Endometrium (tissue), 2 donors: ENCODE measurements at regions not wholly inside any gene's neighbourhood (a gene's known extent, or its start where the extent isn't known, plus 50 kb on each side); places are given as distances from the start of the nearest gene placed in this dataset.

Experiments used
- FAIRE-seq: peaks from 2 replicates; lab custom pipeline; 2012; peaks lifted over from hg19 to GRCh38; lab: Jason Lieb, UNC
- donor health status: control.
- donor health status: control.

- FAIRE-seq = no peak
Observed at GRCh38 chr6:153218184-153218792, 87.2 kb upstream of the RGS17 start.

- FAIRE-seq = no peak
Observed at GRCh38 chr6:153216789-153217188, 85.7 kb upstream of the RGS17 start.

GRCh38 chr6:153215242-153215641 is 84.2 kb upstream of the RGS17 start:
- no peak for FAIRE-seq

GRCh38 chr6:153214436-153214835 is 83.4 kb upstream of the RGS17 start:
- no peak for FAIRE-seq

DNA sequence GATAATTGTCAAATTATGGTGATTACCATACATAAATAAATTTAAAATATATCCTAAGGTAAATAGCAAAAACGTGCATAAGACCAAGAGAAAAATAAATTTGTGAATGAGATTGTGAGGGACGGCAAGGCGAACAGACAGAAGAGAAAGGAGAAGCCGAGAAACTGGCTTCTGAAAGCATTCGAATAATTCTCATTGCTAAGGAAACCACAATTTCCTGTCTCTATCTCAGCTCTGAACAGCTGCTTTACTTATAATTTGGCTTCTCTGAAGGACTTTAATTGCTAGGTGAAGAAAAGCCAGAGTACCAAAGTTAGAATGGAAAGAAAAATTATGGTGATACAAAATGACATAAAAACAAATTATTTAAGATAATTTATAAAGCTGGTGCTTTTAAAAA is 79.0 kb upstream of the RGS17 start:
- FAIRE-seq = no peak

DNA sequence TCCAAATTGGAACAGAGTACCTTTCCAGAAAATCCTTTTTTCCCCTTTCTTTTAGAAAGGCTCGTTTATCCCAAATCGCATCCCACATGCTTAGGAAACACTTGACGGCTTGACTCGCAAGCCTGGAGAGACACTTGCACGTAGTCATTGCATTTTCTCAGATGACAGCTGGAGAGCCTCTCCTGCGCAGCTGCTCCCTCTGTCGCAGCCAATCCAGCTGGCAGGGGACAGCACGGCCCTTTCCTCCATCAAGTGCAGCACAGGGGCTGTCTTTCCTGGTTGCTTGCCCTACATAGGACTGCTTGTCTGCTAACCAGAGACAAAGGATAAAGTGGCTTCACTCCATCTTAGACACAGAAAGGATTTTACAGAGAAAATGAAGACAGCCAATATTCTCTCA is 77.6 kb upstream of the RGS17 start:
- no peak for FAIRE-seq

DNA sequence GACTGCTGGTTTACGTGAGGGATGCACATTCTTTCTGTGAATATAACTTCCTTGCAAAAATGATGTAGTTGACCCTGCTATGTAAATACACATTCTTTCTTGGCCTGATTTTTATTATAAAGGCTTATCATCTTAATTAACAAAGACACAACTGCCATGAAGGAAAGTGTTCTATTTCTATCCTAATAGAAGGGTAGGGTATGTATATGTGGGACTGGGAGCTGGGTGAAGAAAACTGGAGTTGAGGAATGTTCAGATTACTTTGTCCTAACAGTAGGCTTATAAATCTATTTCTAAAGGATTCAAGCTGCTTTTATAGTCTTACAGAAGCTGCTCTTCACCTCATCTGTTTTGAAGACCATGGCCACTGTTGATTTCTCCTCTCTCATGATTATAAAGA is 76.5 kb upstream of the RGS17 start:
- FAIRE-seq = no peak

- FAIRE-seq = no peak
Observed at GRCh38 chr6:153207006-153207405, 75.9 kb upstream of the RGS17 start.

DNA sequence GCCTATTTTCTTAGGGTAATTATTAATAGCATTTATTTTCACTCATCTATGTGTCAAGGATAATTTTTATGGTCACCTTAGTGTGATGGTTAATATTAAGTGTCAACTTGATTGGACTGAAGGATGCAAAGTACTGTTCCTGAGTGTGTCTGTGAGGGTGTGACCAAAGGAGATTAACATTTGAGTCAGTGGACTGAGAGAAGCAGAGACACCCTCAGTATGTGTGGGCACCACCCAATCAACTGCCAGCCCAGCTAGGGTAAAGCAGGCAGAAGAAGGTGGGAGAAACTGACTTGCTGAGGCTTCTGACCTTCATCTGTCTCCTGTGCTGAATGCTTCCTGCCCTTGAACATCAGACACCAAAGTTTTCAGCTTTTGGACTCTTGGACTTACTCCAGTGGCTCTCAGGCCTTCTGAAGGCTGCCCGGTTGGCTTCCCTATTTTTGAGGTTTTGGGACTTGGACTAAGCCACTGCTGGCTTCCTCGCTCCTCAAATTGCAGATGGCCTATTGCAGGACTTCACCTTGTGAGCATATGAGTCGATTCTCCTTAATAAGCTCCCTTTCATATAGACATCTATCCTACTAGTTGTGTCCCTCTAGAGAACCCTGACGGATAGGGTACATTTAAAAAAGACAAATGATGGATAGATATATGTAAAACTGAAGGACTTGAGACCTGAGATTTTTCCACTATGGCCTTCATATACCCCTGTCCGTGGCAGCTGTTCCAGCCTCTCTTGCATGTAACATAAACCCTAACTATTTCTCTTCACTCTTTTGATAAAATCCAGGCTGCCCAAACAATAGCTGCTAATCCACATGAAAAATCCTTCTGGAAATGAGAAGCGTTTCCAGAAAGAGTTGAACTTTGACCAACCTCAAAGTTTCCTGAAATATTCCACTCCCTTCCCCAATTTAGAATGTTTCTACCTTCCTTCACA is 62.1 kb upstream of the RGS17 start:
- no peak for FAIRE-seq

DNA sequence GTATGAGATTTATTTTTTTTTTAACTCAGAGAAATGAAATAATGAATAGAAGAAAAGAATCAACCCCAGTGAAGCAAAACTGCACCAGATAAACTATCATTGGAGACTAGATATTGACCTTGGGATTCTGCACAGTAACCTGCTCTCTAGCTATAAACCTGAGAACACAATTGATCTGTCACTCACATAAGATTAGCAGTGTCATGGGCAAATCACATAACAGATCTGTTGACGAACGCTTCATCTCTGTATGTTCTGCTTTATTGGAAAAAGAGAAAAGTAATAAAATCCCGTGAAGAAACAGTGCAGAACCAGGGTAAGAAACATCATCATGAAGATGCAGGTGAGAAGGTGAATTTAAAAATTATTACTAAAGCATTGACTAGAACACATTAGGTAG is 52.8 kb upstream of the RGS17 start:
- no peak for FAIRE-seq
